ENCODE measurements at regions not wholly inside any gene's neighbourhood (a gene's known extent, or its start where the extent isn't known, plus 50 kb on each side); places are given as distances from the start of the nearest gene placed in this dataset.

- TF ChIP-seq GATA3 (IDR thresholded peaks at IDR 0.05; ENCODE audit: low read depth, low read length) (no peak), GATA2 (IDR thresholded peaks at IDR 0.05; ENCODE audit: low read depth, low read length) (no peak)
Observed at GRCh38 chr10:91038971-91039370, 118.1 kb upstream of the ANKRD1 start.
